ENCODE measurements at regions not wholly inside any gene's neighbourhood (a gene's known extent, or its start where the extent isn't known, plus 50 kb on each side); places are given as distances from the start of the nearest gene placed in this dataset.

DNA sequence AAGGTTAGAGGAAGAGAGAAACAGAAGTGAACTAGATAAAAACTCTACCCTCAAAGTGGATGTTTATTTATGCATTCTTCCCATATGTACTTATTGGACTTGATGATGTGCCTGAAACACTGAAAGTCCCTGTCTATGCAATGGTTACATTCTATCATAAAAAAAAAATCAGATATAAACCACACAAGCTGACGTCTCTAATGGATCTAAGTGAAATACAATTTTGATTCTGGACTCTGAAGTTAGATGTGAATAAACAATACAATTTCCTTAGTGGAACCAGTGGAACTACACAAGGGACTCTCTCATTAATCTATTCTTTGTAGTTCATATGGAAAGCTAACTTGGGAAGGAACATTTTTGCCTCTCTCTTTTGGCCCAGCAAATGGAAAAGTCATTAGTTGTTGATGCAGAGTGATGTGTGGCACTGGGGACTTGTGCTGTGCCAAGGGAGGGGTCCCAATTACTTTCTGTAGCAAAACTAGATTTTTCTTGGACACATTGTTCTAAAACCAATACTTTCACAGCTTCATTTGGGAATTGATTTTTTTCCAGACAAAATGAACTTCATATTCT lies 376.8 kb downstream of the TRIB2 start:
- no peak for DNase-seq (ENCODE audit: low read depth, low spot score)

DNA sequence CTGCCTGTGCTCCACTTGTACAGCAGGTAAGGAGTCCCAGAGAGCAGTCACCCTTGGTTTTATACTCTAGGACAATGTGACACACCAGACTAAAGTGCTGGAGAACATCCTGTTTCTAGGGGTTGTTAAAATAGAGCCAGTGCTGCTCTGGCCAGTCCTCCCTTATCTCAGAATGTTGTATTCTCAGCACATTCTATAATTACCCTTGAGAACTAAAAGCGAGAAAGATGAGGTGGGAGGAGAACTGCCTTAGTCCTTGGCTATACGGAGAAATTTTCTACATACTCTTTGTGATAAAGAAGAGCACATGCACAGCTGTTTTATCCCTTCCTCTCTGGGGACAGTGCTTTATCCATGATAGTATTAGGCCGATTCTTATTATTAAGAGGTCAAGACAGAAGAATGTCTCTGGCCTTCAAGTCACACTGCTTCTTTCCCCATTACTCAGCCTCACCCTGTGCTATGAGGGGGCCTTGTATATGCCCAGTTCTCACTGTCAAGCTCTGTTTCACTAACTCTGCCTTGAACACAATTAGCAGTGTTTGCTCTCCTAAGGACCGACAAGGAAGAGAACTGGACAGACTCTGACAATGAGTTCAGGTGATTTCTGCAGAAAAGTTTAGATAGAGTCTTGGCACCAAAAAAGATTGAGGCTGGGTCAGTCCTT lies 385.8 kb downstream of the TRIB2 start:
- no peak for DNase-seq (ENCODE audit: low read depth, low spot score)

DNA sequence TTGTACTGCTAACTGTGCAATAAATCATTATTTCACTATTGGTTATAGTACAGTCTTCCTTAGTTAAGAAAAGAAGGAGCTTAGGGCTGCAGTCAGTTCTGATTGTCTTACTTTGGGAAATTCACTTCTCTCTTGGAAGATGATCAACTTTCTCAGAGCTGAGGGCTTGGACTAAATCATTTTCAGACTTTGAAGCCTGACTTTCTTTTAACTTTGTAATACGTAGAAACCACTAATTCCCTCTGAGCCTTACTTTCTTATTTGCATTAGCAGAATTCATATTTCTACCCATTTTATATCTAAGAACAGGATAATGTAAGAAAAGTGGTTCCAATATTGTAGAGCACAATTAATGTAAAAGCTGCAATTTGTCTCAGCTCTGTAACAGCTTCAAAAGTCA lies 386.4 kb downstream of the TRIB2 start:
- DNase-seq (ENCODE audit: low read depth, low spot score) = no peak

DNA sequence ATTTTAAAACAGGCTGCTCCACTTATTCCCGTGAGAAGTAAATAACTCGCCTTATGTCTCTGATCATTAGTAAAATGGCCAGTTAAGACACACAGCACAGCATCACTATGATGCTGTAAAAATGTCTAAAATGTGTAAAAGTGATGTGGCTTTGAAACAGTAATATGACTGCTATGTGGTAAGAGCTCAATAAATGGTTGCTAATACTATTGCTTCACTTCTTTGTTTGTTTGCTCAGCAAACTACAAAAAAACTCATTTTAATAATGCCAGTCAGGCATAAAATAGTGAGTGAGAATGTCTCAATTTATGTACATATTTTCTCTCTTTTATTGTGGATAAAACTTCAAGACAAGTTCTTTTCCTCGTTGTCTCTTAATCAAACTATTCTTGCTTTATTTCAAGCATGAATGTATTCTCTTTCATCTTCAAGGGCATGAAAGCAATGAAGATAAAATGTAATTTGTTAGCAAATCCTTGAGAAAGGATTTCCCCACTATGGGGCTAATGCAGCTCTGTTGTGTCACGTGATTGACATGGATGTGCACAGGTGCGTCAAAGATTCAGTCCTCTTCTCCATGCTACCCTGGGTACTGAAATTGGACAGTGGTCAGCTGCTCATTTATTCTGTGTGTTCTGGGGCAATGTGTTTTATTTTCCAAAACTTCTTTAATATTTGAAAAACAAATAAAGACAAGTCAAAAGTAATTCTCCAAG lies 387.2 kb downstream of the TRIB2 start:
- no peak for DNase-seq (ENCODE audit: low read depth, low spot score)

DNA sequence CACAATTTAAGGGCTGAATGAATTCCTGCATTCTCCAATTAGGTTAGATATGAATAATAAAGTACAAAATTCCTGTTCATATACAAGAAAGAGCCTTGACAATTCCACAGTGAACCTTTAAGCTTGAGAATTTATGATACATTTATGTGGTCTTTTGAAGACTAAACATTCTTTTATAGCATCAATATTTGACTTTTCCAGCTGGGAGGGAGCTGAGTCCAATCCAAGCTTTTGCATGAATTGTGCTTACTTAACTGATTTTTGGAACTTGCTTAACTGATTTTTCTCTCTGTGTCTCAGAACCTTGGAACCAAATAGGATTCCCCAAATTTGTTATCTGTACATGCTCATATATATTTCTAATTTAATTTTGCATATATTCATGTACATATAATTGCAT lies 388.0 kb downstream of the TRIB2 start:
- DNase-seq (ENCODE audit: low read depth, low spot score) = no peak

DNA sequence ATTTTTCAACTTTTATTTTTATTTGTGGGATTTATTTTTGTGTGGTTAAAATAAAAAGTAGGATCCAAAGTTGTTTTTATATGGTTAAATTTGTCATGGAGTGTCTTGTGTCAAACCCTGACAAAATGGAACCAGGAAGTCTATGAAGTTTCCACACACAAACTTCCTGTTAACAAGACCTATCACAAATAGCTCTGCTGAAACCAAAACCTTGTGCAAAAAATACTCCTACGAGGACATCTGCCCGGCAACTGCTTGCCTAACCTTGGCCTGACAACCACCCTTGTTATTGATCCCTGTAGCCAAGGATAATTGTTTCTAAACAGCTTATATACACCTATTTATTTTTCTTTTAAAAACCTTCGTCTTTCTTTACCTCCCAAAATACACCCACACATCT lies 389.6 kb downstream of the TRIB2 start:
- DNase-seq (ENCODE audit: low read depth, low spot score) = no peak

DNA sequence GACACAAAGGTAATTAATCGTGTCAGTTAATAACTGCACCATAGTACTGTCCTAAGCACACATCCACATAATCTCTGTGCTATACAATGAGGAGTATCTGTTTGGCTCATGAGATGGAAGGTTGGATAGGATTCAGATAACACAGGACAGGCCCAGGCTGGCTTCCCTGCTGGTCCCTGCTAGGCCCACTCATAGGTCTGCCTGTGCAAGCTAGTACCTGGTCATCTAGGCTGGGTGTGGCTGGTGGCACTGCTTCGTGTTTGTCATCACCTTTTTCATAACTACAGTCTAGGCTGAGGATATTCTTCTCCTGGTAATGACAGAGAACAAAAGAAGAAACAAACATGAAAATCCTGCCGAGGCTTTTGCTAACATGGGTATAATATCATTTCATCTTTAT lies 392.8 kb downstream of the TRIB2 start:
- no peak for DNase-seq (ENCODE audit: low read depth, low spot score)

DNA sequence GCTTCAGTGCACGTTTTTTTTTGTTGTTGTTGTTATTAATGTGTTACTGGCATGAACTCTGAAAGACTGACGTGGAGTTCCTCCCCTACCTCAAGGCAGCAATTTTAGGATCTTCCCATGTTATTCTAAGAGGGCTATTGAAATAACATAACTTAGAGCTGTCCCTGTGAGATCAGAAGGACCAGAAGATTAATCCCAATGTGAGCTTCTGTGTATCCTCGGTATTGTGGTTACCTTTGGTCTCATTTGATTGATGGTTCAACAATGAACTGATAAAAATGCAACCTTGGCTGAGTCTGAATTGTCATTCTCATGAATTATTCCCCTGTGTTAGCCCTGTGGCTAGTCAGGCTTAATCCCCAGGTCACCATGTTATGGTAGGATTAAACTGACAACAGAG lies 394.1 kb downstream of the TRIB2 start:
- DNase-seq (ENCODE audit: low read depth, low spot score) = no peak

DNA sequence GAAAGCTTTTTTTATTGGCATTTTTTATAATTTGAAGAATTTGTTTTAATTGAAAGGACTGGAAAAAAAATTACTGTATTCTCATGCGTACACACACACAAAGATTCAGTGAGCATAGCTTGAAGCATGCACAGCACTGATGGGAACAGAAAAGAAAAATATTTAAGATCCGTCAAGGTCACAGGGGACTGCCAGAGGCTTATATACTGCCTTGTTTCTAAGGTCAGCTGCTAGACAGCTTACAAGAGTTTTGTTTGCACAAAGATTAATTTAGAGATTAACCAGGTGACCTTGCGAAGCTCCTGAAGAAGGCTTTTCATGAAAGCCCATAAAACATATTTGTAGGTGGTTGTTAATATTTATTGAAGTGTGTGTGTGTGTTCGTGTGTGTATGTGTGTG lies 396.3 kb downstream of the TRIB2 start:
- DNase-seq (ENCODE audit: low read depth, low spot score) = no peak

DNA sequence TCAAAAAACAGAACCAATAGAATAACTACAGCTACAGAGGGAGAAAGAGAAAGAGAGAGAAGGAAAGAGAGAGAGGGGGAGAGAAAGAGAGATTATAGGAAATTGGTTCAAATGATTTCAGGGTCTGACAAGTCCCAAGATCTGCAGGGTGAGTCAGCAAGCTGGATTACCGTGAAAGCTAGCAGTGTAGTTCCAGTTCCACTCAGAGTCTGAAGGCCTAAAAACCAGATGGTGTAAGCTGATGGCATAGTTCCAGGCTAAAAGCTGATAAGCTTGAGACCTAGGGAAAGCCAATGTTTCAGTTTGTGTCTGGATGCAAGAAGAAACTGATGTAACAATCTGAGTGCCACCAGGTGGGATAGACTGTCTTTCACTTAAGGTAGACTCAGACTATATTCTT lies 397.7 kb downstream of the TRIB2 start:
- no peak for DNase-seq (ENCODE audit: low read depth, low spot score)

DNA sequence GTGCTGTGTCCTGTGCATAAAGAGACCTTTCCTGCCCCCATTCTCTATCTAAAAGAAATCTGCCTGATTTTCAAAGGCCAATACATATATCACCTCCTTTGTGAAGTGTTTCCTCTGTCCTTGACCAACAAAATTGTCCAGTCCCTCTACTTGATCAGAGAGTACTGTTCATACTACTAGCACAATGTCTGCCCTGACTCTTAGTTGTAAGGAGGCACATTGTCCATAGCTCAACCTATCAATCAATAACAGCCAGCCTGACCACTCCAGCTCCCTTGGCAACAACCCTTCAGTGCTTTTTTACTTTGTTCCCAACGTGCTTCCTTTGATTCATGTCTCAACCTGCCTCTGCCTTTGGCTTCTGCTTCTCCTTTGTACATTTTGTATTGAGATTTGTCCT lies 398.9 kb downstream of the TRIB2 start:
- no peak for DNase-seq (ENCODE audit: low read depth, low spot score)

DNA sequence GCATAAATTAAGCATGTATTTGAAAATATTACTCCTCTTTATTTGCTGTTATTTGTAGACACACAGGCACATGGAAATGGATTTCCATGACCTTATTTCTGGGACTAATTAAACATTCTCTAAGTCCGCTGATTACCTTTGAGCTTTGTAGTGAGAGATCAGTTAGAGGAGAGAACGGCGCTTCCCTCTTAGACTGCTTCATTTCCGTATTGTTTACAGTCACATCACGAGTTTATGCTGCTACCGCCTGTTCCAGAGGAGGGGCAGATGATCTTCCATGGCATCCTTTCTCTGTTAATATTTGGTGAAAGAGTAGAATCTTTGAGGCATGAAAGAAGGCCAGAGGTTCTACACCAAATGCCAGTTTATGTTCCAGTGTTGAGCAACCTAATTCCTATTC lies 404.4 kb downstream of the TRIB2 start:
- DNase-seq (ENCODE audit: low read depth, low spot score) = no peak

DNA sequence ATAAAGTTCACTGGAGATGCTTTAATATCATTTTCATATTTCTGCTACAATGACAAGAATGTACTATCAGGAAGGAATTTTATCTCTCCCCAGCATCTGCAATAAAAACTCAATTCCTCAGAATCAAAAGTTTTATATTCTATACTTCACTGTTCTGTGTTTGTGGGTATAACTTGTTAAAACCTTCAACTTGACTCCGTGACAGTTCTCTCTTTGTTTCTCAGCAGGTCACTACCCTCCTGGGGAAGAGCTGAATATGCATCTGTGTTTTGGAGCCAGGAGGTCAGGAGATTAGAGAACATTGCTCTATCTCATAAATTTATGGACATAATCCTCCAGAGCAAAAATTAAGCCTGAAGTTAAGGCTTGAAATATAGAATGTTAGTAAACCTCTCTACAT lies 411.4 kb downstream of the TRIB2 start:
- no peak for DNase-seq (ENCODE audit: low read depth, low spot score)

DNA sequence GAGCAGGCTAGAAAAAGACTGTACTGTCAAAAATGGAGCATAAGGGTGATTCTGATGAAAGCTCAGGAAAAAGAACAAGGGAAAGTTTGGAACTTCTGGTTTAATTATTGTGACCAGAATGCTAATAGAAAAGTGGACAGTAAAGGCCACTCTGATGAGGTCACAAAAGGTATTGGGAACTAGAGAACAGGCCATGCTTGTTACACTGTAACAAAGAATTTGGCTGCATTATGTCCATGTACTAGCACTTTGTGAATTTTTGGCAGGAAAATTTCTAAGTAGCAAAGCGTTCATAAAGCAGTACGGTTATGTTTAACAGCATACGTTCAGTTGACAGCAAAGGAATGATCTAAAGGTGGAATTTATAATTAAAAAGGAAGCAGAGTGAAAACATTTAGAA lies 418.6 kb downstream of the TRIB2 start:
- DNase-seq (ENCODE audit: low read depth, low spot score) = no peak

DNA sequence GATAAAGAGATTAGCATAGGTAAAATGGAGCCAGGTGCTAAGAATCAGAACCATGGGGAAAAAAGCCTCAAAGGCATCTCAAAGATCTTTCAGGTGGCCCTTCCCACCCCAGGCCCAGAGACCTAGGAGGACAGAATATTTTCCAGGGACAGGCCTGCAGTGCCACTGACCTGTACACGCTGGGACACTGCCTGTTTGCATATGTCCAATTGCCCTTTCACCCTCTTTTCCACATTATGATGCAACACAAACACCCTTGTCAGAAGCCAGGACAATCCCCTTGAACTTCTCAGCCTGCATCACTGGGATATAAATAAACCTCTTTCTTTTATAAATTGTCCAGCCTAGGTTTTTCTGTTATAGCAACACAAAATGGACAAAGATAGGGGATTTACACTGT lies 419.1 kb downstream of the TRIB2 start:
- DNase-seq (ENCODE audit: low read depth, low spot score) = no peak

DNA sequence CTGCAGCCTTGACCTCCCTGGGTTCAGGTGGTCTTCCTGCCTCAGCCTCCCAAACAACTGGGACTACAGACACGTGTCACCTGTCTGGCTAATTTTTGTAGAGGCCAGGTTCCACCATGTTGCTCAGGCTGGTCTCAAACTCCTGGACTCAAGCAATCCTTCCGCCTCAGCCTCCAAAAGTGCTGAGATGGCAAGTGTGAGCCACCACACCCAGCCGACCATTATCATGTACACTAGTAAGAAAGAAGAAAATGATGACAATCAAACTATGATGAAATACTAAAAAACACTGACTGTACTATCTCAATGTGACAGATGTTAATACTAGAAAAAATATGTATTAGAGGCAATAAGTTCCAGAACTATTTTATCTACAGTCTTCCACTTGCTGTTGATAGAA lies 420.9 kb downstream of the TRIB2 start:
- DNase-seq (ENCODE audit: low read depth, low spot score) = no peak

DNA sequence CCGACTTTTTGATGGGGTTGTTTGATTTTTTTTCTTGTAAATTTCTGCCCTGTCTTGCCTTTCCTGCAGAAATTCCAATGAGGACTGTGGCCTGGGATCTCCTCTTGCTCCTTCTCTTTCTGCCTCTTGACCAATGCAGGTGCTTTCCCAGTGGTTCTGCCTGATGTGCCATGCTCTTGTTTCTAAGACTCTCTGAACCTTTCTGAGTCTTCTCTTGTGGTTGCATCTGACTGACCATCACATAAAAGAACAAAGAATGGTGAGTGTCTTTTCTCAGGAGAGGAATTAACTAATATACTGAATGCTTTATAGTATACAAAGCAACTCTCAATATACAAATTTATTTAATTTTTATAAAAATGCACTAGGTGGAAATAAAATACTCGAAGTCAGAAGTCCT lies 424.6 kb downstream of the TRIB2 start:
- no peak for DNase-seq (ENCODE audit: low read depth, low spot score)

DNA sequence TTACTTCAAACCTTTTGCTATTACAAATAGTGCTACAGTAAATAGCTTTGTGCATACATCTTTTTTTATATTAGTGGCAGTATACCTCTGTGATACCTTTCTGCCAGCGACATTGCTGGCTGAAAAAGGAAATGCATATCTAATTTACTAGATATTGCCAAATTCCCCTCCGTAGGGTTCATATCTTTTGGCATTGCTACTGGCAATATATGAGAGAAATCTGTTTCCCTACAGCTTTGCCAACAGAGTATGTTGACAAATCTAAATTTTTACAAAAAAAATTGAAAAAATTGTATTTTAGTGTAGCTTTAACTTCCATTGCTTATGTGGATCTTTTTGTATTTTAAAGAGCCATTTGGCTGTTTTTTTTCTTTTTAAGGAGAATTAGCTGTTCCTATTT lies 426.7 kb downstream of the TRIB2 start:
- no peak for DNase-seq (ENCODE audit: low read depth, low spot score)

DNA sequence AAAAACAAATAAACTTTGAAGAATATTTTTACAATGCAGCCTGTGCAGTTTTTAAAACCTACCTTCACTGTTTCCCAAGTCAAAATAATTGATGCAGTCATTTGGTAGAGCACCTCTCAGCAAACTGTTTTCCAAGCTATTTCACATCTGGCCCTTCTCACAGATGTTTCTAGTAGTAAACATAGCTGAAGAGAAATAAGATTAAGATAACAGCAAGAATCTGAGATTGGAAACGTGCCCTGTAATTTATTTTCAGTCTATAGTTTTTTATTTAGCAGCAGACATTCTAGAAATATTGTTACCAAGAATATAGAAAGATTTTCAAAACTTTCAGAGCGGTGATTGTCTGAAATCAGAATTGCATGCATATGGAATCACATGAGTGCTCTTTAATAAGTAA lies 440.2 kb downstream of the TRIB2 start:
- no peak for DNase-seq (ENCODE audit: low read depth, low spot score)

DNA sequence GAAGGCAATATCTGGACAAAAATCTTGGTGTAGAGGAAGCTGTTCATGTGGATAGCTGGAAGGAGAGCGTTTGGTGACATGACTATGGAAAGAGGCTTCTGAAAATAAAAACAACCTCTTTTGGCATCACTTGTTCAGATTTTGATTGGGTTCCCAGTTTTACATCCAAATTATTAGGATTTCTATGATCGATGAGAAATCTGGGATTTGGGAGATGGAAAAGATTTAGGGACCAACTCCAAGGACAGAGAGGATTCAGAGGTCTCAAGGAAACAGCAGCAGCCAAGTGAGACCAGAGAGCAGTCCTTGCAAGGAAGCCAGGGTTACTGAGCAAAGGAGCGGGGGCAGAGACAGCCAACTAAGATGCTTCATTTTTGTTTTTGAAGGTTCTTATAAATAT lies 441.7 kb downstream of the TRIB2 start:
- no peak for DNase-seq (ENCODE audit: low read depth, low spot score)

DNA sequence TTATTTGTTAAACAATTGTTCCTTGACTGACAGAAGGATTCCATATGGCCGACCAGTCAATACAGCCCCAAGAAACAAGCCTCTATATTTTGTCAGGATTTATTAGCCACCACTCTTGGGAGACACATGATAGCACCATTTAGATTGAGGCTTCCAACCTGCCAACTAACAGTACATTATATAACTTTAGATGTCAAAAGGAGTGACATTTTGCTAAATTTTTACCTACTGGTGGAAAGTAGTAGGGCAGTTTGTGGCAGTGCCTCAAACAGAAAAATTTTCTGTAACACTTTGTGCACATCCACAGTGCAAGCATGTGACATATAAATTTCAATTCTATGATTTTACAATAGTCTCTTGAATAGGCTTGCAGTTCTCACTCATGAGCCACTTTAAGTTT lies 464.0 kb downstream of the TRIB2 start:
- DNase-seq (ENCODE audit: low read depth, low spot score) = no peak

DNA sequence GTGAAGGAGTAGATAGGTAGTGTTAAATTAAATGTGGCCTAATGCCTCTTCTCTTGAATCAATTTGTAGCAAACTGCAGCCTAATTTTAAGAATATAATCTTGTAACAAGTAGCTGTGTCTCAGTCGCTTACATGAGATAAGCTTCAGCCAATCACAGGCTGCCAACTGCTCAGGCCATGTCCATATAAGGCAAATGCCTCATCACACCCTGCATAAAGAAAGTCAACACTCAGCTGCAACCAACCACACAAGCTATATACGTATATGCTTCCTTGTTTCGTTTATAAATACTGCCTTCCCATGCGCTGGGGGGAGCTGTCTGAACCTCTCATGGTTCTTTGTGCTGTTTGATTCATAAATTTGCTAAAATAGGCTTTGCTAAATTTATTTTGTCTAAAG lies 476.3 kb downstream of the TRIB2 start:
- no peak for DNase-seq (ENCODE audit: low read depth, low spot score)

DNA sequence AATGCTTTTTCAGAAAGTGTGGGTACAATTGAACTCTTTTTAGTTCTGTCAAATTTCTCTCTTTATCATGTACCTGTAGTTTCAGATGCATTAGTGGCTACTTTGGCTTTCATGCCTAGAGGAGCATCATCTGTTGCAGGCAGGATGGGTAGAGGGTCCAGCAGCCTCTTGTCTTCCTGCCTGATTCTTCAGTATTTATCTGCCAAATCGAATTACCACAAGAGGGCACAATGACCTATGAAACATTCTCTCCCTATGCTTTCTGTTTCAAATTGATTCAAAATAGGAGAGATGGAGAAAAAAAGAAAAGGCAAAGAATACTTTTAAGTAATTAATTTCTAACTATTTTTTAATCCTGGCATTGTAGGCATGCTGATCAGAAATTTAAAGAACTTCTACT lies 477.2 kb downstream of the TRIB2 start:
- no peak for DNase-seq (ENCODE audit: low read depth, low spot score)
